HuH-7 (cell line): ENCODE measurements at regions not wholly inside any gene's neighbourhood (a gene's known extent, or its start where the extent isn't known, plus 50 kb on each side); places are given as distances from the start of the nearest gene placed in this dataset.

Experiments
- DNase-seq: peaks from one replicate; pipeline ENCODE4 v3.0.0; 2011; ENCODE audit warnings: low spot score

- no peak for DNase-seq
These were observed 210.0 kb upstream of the DAB1 start for GRCh38 chr1:57633881-57634280.

DNA sequence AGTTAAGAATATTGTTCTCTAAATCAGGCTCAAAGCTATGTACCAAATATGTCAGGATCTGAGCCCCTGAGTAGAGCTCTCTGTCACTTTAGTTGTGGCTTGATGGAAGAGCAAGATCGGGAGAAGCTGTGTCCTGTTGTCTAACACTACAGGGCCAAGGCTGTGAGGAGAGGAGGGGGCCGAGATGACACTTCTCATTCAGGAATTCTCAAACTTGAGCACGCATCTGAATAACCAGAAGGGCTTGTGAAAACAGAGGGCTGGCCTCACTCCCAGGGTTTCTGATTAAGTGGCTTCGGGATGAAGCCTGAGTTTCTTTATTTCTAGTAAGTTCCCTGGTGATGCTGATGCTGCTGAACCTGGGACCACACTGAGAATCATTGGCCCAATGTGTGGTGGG is 209.2 kb upstream of the DAB1 start:
- no peak for DNase-seq

DNA sequence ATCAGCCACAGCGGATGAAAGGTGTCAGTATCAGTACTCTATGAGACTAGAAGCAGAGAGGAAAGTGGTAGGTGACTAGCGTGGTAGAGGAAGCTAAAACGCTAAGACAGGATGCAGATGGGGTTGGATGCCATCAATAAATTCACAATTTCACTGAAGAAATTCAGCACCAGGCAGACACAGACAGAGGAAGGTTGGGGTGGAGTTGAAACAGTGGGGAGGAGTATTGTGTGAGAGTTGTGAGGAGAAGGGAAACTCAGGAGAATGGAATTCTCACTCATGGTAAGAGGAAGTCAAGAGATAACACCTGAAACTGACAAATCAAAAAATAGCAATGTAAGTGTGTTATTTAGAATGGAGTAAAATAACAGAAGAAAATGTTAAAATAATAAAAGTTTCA is 208.5 kb upstream of the DAB1 start:
- DNase-seq: no peak

- DNase-seq: no peak
These were observed 203.8 kb upstream of the DAB1 start for GRCh38 chr1:57627612-57628011.

DNA sequence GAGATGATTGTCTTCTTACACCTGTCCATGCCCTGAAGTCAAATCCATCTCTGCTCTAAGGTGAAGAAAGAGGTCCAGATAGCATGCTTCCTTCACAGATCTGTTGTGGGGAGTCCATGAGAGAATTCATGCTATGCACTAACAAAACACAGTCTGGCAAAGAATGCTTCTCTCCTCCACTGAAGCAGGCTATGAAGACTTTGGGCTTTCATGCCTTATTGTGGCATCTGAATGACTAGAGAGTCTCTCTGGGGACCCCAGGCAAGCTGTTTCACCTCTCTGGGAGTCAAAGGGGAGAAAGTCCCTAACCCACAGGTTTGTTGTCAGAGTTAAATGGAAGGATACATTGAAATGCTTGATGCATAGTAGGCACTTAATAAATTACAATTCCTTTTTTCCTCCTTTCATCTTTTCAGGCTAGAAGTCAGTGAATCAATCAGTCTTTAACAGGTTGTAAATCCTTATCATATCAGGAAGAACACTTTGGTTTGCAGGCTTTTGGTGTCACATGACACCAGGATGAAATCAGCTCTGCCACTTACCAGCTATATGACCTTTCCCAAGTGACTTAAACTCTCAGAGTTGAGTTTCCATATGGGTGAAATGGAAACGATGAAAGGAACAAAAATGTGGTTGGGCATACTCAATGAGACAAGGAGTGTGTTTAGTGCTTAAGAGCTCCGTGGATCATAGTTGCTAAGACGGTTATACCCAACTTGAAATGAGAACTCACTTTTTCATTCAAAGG is 200.1 kb upstream of the DAB1 start:
- DNase-seq: no peak

GRCh38 chr1:57623039-57623790 is 199.4 kb upstream of the DAB1 start:
- DNase-seq: peak; percentile 43

GRCh38 chr1:57621776-57622175 is 197.9 kb upstream of the DAB1 start:
- DNase-seq: no peak

- DNase-seq: no peak
These were observed 196.7 kb upstream of the DAB1 start for GRCh38 chr1:57620605-57621004.

GRCh38 chr1:57616921-57617320 is 193.1 kb upstream of the DAB1 start:
- no peak for DNase-seq

- no peak for DNase-seq
These were observed 192.1 kb upstream of the DAB1 start for GRCh38 chr1:57615956-57616355.

GRCh38 chr1:57612833-57613232 is 189.0 kb upstream of the DAB1 start:
- no peak for DNase-seq

- DNase-seq: no peak
These were observed 182.1 kb upstream of the DAB1 start for GRCh38 chr1:57605933-57606332.

GRCh38 chr1:57603696-57604095 is 179.8 kb upstream of the DAB1 start:
- no peak for DNase-seq

DNA sequence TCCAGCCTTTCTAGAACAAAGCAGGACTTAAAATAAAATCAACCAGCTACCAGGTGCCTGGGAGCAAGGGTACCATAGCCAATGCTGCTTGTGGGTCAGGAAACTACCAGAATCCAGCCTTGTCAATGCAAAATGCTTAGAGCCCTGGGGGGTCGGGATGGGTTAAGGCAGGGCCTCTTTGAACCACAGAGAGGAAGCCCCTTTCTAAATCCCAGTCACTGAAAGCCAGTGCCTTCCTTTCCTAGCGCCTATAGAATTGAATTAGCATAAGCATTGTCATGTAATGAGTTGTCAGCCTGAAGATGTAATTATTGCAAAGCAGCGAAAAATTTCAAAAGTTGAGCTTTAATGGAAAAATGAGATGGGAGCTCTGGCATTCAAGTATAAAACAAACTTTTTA is 176.6 kb upstream of the DAB1 start:
- DNase-seq: no peak

DNA sequence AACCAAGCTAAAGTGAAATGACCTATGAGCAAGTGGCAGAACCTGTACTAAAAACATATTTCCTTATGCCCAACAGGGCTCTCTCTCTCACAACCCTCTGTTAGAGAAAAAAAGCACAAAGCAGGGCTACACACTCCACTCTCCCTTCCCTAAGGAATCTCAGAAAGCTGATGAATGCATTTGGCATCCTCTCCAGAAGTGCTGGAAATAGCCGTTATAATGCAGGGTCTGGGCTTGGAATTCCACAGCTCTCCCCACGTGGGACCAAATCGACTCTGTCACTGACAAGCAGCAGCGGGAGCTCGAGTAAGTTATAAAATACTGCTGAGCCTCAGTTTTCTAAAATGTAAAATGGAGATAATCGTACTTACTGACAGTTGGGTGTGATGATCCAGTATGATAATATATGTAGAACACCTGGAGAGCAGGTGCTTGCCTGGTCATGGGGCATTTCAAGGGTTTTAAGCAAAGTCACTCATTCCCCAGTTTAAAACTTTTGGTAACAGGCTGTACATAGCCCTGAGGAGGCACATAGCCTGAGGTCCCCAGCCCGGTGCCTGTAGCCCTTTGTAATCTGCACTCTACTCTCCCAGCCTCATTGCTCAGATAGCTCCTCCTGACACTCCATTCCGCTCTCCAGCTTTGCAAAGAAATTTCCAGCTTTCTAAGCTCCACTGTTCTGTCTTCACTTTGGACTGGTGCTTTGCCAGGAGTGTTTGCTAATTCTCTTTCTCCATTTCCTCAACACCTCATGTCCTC is 175.6 kb upstream of the DAB1 start:
- no peak for DNase-seq

GRCh38 chr1:57597036-57597435 is 173.2 kb upstream of the DAB1 start:
- no peak for DNase-seq

GRCh38 chr1:57594002-57594401 is 170.1 kb upstream of the DAB1 start:
- DNase-seq: no peak

DNA sequence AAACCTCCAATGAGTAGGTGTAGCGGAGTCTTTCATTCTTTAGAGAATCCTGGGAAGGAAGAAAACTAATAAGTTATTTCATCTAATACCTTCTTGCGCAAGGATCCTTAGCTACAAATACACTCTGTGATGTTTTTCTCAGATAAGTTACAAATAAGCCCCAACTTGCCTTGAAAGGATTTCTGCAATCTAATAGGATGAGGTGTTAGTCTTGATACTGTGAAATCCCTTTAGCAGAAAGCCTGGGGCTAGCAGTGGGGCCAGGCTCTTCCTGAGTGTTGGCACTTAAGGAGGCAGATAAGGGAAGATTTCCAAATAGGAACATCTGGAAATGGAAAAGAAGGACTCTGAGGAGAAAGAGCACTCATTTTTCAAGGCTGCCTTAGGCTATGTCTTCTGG is 168.0 kb upstream of the DAB1 start:
- DNase-seq: no peak

DNA sequence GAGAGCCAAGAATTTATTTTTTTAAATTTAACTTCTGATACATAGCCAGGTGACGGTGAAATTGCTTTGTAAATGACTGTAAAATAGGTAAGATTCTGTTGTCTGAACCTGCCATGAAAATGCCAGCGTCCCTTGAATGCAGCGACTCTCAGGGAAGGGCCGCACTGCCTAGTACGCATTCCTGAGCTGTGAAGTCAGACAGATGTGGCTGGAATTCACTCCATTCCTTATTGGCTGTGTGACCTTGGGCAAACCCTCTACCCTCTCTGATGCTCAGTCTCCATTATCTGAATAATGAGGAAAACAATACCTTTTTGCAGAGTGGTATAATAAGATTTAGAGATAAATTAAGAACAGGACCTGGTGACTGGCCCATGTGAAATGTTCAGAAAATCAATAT is 167.1 kb upstream of the DAB1 start:
- no peak for DNase-seq

DNA sequence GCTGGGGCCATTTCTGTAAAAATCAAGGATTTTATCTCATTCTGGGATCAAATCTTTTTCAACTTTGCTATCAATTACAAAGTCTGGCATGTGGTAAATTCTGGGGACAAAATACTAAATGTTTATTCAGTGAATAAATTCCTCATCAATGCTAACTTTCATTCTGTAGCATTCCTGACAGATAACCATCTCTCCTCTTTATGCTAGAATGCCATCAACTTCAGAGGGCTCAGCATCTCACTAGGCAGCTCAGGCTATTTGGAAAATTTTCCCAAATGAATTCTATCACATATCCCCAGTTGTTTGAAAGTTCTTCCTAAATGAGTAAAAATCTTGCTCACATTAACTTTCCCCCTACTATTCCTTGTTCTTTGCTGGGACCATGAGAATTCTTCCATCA is 163.0 kb upstream of the DAB1 start:
- DNase-seq: no peak

DNA sequence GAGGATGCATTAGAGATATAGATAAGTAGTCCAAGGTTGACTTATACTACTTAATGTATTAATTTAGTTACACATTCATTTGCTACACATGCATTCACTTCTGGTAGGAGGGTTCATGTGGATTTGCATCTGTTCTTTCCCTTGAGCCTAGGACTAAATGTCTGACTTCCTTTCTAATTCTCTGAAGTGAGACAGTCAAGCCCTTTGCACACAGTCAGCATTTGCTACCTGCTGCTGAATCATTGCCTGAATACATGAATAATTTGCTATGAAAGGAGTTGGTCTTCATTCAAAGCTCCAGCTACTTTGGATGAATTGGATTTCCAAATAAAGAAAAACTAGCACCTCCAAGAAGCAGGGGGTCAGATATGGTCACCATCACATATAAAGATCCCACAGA is 154.8 kb upstream of the DAB1 start:
- DNase-seq: no peak

DNA sequence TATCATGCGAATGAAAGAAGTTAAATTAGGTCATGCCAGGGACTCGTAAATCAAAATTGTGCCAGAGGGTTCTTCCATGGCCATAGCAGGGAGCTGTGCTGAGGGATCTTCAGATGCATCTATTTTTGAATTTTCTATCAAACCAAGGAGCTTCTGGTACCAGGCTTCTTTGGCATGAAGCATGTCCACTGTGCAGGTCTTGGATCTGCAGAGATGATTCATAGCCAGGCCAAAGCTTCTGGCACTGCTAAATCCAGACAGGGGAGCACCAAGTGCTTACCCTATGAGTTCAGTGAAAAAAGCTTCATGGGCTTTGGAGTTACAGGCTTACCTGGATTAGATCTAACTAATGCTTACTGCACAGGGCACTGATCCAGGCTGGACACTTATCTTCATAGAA is 154.2 kb upstream of the DAB1 start:
- DNase-seq: no peak

- peak; percentile 58 for DNase-seq
These were observed 152.9 kb upstream of the DAB1 start for GRCh38 chr1:57576756-57577155.
